Hindlimb muscle (tissue), 1 donor: ENCODE measurements at regions not wholly inside any gene's neighbourhood (a gene's known extent, or its start where the extent isn't known, plus 50 kb on each side); places are given as distances from the start of the nearest gene placed in this dataset.
"Not testable (repeated sequence)": the region's sequence is repeated elsewhere in the genome, so short reads cannot be mapped to it uniquely, and the experiment has no call there.

Experiments
- DNase-seq: peaks from one replicate; pipeline ENCODE4 v3.0.0-alpha.2; 2013

DNA sequence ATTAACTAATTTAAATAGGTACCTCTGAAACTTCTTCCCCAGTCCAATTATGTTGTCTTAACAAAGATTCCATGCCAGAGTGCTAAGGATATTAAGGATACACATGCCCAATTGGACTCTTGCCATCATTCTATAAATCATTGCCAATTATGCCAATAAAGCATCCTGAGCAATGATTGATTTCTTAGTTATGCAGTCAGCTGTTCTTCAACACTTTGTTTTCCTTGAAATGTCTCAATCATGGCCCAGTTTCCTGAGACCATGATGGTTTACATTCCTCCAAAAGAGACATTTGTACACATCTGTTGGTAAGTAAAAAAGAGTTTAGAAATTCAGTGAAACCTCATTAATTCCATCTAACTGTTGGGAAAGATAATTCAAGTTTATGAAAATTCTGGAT is 180.4 kb upstream of the PKN2 start:
- DNase-seq: no peak

DNA sequence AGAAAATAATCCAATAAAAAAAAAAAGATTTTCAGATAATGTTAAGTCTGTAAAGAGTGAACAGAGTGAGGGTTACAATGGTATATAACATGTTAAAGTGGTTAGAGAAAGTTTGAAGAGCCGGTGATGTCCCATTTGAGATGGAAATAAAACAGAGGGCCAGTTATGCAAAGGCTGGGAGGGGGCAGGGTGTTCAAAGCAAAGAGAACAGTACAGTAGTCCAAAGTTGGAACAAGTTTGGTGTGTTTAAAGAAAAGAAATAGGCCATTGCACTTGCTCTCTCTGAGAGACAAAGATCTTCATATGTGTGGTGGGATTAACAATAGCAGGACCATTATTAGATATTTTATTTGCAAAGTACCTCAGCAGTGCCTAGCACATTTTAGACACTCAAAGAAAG is 179.5 kb upstream of the PKN2 start:
- DNase-seq: no peak

DNA sequence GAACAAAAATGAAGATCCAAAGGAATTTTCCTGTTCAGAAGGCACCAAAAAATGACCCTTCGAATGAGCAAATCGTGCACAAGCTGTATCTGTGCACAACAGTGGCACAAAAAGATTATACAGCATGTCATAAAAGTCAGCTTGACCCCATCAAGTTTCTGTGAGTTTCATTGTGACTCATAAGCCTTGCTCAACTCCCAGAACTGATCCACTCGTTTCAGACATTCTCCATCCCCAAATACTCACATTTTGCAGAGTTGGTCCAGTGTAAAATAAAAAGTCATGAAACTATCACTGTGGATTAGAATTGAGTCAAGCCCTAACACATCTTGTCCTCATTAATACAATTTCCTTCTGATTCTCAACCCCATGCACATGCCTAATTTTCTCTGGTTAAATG is 174.7 kb upstream of the PKN2 start:
- DNase-seq: no peak

DNA sequence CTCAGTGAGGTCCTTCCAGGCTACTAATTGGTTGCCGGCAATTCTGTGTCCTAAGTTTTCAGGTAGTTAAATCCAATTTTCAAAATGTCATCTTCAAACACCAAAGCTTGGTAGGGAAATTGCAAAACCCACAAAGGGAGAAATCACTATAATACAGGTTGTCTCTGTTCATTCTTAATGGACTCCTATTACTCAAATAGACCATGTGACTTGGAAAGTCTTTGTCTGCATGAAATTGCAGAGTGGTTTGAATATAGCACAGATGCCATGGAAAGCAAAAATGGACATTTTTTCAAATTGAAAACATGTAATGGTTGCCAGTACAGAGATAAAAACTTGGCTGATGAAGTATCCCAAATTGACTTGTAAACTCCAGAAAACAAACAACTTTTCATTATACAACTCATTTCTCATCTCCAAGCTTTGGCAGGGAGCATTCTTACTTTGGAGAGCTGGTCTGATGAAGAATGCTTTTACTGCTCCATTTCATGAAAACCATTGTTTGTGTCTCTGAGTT is 169.5 kb upstream of the PKN2 start:
- DNase-seq: no peak

DNA sequence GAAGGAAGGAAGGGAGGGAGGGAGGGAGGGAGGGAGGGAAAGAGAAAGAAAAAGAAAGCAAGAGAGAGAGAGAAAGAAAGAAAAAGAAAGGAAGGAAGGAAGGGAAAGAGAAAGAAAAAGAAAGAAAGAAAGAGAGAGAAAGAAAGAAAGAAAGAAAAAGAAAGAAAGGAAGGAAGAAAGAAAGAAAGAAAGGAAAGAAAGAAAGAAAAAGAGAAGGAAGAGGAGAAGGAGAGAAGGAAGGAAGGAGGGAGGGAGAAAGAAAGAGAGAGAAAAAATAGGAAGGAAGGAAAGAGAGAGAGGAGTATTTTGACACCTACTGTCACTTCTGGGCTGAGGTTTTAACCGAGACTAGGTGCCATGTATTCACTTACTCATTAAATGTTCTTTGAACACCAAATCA is 166.6 kb upstream of the PKN2 start:
- not testable (repeated sequence) for DNase-seq

DNA sequence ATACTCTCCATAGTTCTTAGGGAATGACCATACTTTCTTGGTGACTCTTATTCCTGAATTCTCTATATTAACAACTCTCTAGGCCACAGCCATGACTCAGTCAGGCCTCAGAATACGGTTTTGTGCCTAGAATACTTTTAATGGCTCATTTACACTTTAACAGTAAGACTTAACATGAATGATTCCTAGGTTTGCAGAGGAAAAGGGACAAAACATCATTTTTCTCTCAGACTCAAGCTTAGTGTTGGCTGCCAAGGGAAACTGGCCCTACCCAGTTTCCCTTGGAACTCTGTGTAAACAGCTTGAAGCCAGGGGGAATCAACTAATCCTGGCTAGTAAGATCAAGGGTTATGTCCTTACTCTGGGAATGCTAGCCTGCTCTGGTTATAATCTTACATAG is 164.9 kb upstream of the PKN2 start:
- peak; percentile 11 for DNase-seq

DNA sequence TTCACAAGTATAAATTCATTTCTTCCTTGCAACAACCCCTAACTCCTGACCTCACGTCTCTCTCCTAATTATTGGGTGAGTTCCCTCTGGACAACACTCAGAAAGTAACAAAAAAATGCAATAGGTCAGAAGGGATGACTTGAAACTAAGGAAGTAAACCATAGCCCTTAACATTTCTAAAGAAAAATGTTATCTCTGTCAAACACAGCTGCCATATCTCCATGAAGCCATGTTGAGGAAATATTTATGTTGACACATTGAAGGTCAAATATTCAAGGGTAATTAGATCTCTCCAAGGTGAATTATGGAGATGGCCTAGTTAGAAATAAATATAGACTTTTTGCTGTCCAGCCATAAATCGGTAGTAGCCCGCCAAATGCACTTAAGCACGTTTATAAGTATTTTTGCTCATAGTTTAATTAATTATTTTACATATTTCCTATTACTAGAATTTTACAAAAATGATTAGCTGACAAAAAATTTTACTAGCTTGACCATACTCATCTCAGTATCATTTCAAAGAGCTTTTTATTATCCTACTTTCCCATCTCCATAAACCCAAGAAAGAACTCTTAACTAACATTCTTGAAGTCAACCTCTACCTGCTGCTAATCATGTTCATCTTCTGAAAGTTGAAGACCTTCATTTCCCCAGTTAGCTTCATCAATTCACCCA is 160.1 kb upstream of the PKN2 start:
- no peak for DNase-seq

DNA sequence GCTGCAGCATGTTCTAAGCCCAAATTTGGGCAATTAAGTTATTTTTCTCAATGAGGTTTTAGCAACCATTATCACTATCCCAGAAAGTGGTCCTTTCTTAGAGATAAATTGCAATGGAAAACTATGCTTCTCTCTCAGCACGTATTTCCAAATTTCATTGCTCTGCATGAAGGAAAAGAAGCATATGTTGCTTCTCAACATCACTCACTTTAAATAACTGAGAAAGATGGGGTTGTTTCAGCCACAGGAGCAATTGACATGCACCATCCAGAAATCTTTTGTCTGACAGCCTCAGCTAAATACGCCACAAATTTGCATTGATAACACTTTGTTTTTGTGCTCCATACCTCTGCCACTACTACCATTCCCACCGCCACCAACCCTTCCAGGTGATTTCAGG is 157.6 kb upstream of the PKN2 start:
- DNase-seq: no peak

DNA sequence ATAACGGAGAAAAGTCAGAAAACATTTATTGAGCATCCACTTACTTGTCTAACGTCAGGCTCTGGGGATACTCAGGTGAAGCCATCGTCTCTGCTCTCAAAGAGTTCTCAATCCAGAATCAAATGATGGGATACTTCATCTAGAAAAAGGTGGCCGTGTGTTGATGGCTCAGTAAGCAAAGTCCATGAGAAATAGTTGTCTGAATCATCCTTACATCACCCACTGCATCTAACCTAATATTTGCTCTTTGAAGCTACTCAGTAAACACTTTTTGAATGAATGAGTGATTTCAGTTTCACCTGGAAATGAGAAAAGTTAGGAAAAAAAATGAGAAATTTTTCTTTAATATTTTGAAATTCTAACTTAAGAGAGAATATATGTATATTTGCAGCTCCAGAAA is 155.3 kb upstream of the PKN2 start:
- DNase-seq: no peak

DNA sequence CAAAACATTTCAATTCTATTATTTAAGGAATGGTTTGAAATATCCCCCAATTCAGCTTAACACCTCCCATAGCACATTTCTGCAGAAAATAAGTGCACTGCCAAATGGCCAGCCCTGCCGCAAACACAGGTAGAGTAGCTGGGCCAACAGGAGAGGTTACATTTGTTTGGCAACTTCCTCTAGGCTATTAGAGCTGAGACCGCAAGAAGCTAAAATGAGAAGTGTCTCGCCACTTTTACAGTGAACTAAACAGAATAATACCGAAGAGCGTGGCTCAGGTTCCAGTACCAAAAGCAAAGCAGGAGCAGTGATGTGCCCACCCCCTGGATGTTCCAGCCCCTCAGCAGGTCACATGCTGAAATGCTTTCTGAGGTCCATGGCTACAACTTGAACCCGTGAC is 154.5 kb upstream of the PKN2 start:
- no peak for DNase-seq

DNA sequence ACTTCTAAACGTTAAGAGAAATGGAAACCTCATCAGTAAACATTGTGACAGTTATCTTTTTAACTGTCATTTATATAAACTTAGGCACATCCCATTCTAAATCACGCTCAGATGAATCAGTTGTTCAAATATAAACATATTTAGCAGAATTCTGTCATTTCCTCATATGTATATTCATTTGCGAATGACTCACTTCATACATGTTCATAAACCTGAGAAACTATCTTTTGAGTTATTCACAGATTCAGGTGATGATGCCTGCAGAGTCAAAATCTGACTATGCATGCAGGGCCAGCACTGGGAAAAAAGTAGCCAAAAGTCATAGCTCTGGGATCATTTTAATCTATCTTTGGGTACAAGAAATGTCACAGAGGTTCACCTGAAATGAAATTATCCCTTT is 153.8 kb upstream of the PKN2 start:
- DNase-seq: no peak

DNA sequence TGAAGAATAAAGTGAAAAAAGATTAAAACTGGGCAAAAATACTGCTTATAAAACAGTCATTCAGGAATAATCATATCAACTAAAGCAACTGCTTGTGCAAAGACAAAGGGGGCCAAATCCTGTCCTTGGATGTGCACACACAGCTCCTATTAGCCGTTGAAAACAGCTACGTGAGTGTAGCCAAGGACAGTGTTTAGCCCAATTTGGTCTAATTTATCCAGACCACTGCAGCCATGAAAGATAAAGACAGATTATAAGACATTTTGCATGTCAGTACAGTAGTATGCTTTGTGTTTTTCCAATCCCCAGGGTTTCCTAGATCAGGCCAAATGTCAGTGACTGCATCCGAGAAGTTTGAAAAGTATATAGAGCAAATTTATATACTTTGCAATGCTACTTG is 146.3 kb upstream of the PKN2 start:
- no peak for DNase-seq

DNA sequence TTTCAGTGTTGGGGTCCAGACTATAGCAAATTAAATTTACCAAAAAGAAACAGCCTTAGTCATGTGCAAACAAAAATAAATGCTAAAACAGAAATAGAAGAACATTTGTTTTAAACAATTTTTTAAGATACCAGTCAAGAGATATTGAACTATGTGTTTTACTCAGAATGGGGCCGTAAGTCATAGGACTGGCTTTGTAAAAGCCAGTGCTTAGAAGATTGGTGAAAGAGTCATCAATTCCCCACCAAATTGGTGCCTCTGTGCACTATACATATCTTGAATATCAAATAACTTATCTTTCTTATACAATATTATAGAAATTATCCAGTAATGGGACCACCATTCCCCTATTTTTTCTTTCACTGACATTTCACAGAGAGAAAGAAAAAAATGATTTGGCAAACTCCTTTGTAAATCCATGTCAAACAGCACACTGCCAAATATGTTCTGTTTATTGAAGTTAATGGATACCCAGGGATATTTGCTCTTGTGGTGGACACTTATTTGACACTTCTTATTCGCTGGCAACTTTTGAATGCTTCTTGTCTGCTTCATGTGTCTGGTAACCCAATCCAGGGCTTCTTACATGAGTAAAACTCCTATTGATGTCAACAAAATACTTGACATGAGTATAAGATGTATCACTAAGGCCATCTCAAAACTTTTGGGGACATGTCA is 145.7 kb upstream of the PKN2 start:
- no peak for DNase-seq

DNA sequence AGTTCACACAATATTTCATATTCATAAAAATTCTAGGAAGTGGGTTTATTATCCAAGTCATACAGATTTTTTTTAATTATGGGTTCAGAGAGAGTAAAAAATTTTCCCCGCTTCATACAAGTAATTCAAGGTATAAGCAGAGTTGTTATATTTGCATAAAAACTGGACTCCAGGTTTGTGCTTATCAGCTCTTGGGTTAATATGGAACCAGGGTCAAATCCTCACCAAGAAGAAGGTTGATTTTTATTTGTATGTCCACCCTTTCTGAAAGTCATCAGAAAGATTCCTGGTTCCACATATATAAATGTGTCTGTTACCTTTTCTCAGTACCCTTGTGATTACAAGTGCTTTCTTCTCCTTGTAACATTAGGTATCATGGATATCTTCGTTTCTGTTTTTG is 143.8 kb upstream of the PKN2 start:
- no peak for DNase-seq

DNA sequence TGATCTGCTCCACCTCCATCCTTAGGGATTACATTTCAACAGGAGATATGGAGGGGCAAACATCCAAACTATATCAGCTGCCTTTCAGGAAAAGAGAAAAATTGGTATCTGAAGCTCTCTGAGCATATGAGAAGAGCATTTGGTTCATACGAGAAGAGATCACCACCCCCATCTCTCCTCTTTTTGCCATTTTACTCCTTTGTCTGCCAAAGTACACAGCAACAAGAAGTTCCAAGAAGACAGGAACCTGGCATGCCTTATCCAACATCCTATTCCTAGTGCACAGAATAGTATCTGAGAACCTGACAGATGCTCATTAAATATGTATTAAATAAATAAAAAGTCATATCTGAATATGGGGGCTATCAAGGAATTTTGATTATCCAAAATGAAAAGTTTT is 142.5 kb upstream of the PKN2 start:
- DNase-seq: no peak

DNA sequence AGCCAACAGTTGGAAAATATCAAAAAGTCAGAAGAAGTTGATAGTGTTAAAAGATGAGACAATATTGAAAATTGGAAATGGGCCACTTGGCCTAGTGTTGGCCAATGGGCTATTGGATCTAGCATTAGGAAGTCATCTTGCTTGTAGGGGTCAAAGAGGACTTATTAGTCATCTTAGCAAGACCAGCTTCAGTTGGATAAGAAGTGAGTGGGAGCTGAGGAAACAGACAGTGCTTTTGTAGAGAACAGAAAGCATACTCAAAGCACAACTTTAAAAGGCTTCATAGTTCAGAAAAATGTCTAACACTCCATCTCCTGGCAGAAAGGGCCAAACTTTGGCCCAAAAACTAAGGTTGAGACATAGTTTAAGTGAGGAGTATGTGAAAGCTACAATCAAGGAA is 139.9 kb upstream of the PKN2 start:
- DNase-seq: no peak

DNA sequence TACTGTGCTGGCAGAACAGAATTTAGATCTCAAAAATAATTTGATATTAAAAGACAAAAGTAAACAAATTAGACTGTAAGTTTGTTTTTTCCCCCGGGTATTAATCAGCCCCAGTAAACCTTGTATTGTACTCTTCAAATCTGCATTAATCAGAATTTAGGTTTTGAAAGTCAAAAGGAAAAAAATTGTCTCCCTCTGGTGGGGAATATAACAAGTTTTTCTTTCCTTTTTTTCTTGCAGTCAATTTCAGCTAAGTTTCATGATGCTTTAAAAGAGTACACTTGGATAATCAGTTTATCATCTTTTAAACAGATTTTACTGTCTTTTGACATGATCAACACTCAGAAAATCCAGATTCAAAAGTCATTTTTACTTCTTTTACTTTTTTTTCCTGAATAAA is 134.5 kb upstream of the PKN2 start:
- peak; percentile 5 for DNase-seq

DNA sequence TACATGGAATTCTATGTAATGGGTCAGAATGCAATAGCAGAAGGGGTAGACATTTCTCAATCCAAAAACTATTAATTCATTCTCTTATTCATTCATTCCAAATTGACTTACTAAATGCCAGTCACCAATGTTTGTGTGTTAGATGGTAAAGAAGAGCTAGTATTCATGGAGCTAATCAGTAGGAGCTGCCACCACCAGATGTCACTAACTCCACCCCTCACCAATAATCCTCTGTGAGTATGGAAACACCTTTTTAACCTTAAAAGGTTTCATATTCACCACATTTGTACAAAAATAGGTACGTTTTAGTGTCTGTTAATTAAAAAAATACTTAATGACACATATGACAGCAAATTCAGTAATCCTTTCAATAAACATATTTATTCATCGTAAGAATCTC is 131.8 kb upstream of the PKN2 start:
- DNase-seq: no peak

DNA sequence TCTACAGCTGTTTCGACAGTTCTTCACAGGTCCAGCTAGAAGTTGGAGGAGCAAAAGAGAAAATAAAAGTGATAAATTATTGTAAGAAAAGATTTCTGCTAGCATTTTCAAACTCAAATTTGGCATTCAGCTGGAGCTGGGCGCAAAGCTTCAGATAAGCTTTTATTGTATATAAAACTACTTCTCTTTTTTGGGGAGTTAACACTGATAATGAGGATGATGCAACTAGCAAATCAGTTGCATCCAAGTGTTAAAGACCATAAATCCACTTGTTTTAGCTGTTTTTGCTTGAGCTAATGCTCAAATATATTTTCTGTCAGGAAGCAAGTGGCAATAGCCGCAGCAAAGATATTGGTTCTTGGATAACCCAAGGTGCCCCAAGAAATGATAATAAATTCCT is 127.1 kb upstream of the PKN2 start:
- DNase-seq: no peak

DNA sequence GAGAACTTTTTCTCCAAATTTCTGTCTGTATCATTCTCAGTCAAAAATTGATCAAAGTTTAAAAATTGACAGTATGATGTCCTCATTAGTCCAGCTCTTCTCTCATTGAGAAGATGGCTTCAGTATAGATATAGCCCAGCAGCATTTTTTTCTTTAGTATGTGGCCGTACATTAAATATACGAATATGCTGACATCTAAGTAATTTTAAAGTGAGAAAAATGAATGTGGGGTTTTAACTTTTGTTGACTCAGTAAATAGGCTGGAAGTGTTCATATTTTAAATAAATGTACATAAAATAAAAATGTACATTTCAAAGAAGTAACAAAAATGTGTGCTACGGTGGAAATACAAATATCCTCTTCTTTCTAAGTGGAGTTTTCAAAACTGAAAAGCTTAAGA is 123.5 kb upstream of the PKN2 start:
- no peak for DNase-seq

DNA sequence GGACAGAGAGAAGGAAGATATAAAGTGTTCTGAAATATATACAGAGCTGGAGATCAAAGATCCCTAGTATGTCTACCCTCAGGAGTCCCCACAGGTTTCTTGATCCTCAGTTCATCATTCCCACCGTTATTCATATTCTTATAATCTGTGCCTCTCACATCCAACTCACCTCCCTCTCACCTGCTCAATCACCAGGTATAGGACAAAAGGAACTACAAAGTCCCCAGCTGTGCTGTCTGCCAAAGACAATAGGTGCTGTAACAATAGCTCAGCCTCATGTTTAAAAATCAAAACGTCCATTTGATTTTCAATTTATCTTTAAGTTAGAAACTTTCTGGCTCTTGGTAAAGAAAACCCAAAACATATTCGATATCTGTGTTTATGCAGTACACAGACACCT is 121.1 kb upstream of the PKN2 start:
- DNase-seq: no peak

DNA sequence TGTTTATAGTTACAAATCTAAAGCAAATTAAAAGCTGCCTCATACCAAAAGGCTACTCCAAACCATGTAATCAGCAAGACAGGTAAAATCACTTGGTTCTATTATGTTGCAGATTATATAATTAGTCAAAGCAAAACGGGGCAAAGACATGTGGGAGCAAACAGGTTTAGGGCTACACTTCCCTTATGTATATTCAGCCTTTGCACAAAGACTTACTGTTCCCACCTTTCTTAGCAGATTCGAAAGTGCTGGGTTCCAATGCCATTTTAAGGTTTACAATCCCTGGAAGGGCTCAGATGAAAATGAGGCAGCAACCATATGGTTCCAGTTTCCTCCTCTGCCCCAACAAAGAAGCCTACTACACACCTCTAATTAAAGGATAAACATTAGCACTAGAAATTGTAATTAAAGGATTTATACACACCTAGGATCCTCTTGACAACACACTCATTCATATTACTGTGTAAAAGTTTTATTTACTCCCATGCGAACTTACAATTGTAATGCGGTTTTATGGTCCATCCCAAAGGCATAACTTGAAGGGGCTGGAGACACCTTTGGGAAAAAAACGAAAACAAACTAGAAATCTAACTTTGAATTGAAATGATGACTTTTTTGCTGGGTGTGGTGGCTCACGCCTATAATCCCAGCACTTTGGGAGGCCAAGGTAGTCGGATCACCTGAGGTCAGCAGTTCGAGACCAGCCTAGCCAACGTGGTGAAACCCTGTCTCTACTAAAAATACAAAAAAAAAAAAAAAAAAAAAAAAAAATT is 117.3 kb upstream of the PKN2 start:
- no peak for DNase-seq

DNA sequence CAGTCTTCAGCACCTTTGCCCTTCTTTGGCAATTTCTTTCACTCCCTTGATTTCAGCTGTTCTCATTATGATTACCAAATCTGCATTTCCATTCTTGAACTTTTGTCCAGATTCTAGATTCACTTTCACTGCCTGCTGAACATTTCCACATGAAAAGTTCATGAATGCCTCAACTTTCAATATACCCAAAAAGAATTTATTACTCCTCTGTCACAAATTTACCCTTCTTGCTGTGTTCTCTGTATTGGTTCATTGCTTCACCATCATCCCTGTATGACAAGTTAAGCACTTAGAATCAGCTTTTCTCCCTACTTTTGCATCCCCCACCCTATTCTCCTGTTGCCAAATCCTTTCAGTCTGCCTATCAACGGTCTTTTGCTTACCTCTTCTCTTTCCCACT is 112.6 kb upstream of the PKN2 start:
- DNase-seq: no peak

DNA sequence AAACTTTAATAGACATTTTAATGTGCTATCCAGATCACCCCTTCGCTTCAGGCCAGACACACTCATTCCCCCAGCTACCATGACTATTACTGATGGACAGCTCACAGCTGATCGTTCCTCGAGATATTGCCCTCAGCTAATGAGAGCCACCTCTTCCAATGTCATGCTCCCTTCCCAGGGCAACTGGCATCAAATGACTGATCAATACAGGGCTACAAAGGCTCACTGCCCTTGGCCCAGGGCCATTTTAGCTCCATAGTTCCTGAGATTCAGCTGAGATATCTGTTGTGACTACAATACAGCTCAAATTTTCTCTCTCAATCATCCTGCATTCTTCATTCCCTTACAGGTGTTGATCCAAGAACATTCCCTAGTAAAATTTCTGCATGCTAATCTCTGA is 104.5 kb upstream of the PKN2 start:
- DNase-seq: no peak
